ENCODE measurements at regions not wholly inside any gene's neighbourhood (a gene's known extent, or its start where the extent isn't known, plus 50 kb on each side); places are given as distances from the start of the nearest gene placed in this dataset.

DNA sequence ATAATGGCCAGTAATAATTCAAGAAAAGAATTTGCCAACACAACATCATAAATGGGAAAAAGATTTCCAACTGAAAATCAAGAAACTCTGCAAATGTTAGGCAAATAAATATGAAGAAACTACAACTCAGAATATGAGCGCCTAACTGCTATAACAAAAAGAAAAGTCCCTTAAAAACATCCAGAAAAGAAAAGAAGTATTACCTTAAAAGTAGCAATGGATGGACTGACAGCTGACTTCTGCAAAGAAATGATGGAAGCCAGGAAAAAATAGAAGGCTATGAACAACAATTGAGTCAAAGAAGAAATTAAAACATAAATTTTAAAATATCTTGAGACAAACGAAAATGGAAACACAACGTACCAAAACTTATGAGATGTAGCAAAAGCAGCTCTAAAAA lies 482.3 kb upstream of the ZNF507 start:
- Histone ChIP-seq H4K20me1 (ENCODE audit: insufficient read depth, low read depth, low read length) (no peaks in the 10 kb centered on the region), H3K9me2 (replicated peaks; ENCODE audit: insufficient read depth, low read length) (peaks cover 4% of the 10 kb centered on the region; the same call in 1 of the 2 replicates), H3K27me3 (ENCODE audit: low read length) (no peaks in the 10 kb centered on the region), H3K27ac (ENCODE audit: low read length) (no peak overlapping the region), H3K9ac (ENCODE audit: low read length) (no peak overlapping the region), H3K79me2 (ENCODE audit: low read length) (no peaks in the 10 kb centered on the region), H3K4me1 (ENCODE audit: low read length) (no peaks in the 10 kb centered on the region), H3K4me3 (ENCODE audit: low read length) (no peak overlapping the region), H3K36me3 (ENCODE audit: insufficient read depth, low read length) (no peaks in the 10 kb centered on the region), H3K4me2 (ENCODE audit: low read depth, low read length, poor library complexity, severe bottlenecking) (no peak overlapping the region), H2AFZ (ENCODE audit: low read length) (no peak overlapping the region), H3K9me3 (ENCODE audit: low read length) (peaks cover 21% of the 10 kb centered on the region; the same call in 1 of the 2 replicates)
- DNase-seq, result no peak

DNA sequence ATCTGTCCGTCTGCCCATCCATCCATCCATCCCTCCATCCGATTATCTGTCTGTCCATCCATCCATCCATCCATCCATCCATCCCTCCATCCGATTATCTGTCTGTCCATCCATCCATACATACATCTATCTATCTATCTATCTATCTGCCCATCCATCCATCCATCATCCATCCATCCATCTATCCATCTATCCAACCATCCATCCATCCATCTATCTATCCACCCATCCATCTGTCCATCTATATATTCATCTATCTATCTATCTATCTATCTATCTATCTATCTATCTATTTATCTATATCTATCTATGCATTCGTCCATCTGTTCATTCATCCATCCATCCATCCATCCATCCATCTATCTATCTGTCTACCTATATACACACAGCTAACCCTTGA lies 471.1 kb upstream of the ZNF507 start:
- no peak for DNase-seq
- Histone ChIP-seq H3K79me2 (ENCODE audit: low read length) (no peaks in the 10 kb centered on the region), H3K36me3 (ENCODE audit: insufficient read depth, low read length) (no peaks in the 10 kb centered on the region), H3K4me2 (ENCODE audit: low read depth, low read length, poor library complexity, severe bottlenecking) (no peak overlapping the region), H3K4me3 (ENCODE audit: low read length) (no peak overlapping the region), H4K20me1 (ENCODE audit: insufficient read depth, low read depth, low read length) (no peaks in the 10 kb centered on the region), H3K9me3 (ENCODE audit: low read length) (0 out of 2 replicates have a peak, but pooled peaks cover 3% of the 10 kb centered on the region), H2AFZ (ENCODE audit: low read length) (no peak overlapping the region), H3K9ac (ENCODE audit: low read length) (no peak overlapping the region), H3K27ac (ENCODE audit: low read length) (no peak overlapping the region), H3K9me2 (replicated peaks; ENCODE audit: insufficient read depth, low read length) (no peaks in the 10 kb centered on the region), H3K4me1 (ENCODE audit: low read length) (no peaks in the 10 kb centered on the region), H3K27me3 (ENCODE audit: low read length) (no peaks in the 10 kb centered on the region)

DNA sequence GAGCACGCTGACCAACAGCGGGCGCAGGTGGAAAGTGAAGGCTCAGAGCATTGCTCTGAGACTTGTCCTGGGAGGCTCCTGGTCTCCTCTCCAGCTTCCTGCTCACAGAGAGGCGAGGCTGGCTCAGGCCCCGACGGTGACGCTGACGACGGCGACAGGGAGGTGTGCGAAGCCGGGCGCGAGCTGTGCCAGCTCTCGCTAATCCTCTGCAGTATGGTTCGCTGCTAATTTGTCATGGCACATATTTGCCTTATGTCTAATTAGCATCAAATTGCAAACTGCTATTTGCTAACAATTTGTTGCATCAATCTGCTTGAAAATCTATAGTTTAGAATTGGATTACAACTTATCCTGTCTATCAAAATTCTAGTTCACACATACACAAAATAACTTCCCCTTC lies 469.8 kb upstream of the ZNF507 start:
- Histone ChIP-seq H3K27ac (ENCODE audit: low read length) (no peak overlapping the region), H3K9ac (ENCODE audit: low read length) (no peak overlapping the region), H3K4me3 (ENCODE audit: low read length) (no peak overlapping the region), H3K9me2 (replicated peaks; ENCODE audit: insufficient read depth, low read length) (no peaks in the 10 kb centered on the region), H2AFZ (ENCODE audit: low read length) (no peak overlapping the region), H3K4me2 (ENCODE audit: low read depth, low read length, poor library complexity, severe bottlenecking) (no peak overlapping the region), H3K9me3 (ENCODE audit: low read length) (0 out of 2 replicates have a peak, but pooled peaks cover 3% of the 10 kb centered on the region), H3K79me2 (ENCODE audit: low read length) (no peaks in the 10 kb centered on the region), H3K4me1 (ENCODE audit: low read length) (no peaks in the 10 kb centered on the region), H3K27me3 (ENCODE audit: low read length) (no peaks in the 10 kb centered on the region), H3K36me3 (ENCODE audit: insufficient read depth, low read length) (no peaks in the 10 kb centered on the region), H4K20me1 (ENCODE audit: insufficient read depth, low read depth, low read length) (no peaks in the 10 kb centered on the region)
- no peak for DNase-seq

DNA sequence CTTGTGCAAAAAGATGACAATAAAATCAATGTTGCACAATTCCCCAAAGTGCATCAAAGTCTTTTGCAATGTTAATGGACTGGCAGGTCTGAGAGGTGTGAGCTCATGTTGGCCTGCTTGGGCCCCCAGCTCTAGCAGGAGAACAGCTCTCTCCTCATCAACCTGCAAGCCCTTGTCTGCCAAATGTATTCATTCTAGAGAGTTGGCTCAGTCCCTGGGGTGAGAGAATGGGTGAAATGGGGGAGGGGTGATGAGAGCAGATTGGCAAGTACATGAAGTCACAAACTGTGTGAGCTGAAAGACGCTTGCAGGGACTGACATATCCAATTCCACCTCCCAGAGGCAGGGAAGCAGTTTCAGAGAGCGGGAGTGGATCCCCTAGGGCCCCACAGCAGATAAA lies 465.1 kb upstream of the ZNF507 start:
- Histone ChIP-seq H3K9me2 (replicated peaks; ENCODE audit: insufficient read depth, low read length) (no peaks in the 10 kb centered on the region), H3K79me2 (ENCODE audit: low read length) (no peaks in the 10 kb centered on the region), H3K9ac (ENCODE audit: low read length) (no peak overlapping the region), H3K4me1 (ENCODE audit: low read length) (peaks cover 19% of the 10 kb centered on the region), H3K4me3 (ENCODE audit: low read length) (no peak overlapping the region), H3K27ac (ENCODE audit: low read length) (no peak overlapping the region), H3K4me2 (ENCODE audit: low read depth, low read length, poor library complexity, severe bottlenecking) (no peak overlapping the region), H2AFZ (ENCODE audit: low read length) (no peak overlapping the region), H3K9me3 (ENCODE audit: low read length) (no peaks in the 10 kb centered on the region), H4K20me1 (ENCODE audit: insufficient read depth, low read depth, low read length) (no peaks in the 10 kb centered on the region), H3K36me3 (ENCODE audit: insufficient read depth, low read length) (no peaks in the 10 kb centered on the region), H3K27me3 (ENCODE audit: low read length) (no peaks in the 10 kb centered on the region)
- no peak for DNase-seq

DNA sequence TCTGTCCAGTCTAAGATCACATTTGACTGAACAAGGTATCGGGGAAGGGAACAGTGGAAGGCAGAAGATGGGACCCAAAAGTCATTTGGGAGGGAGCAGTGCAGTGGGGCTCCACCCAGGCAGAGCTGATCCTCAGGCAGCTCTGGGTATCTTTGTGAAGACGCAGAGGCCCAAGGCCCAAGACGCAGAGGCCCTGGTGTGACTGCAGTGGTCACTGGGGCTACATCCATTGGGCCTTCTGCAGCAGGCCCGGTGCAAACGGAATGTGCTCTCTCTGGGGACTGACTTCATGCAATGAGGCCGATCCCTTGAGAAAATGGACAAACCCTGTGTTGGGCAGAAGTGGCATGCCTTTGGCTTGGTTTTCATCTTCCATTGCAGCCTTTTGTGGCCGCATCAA lies 463.4 kb upstream of the ZNF507 start:
- Histone ChIP-seq H3K9me2 (replicated peaks; ENCODE audit: insufficient read depth, low read length) (no peaks in the 10 kb centered on the region), H3K36me3 (ENCODE audit: insufficient read depth, low read length) (no peaks in the 10 kb centered on the region), H3K27ac (ENCODE audit: low read length) (no peak overlapping the region), H3K9ac (ENCODE audit: low read length) (no peak overlapping the region), H4K20me1 (ENCODE audit: insufficient read depth, low read depth, low read length) (no peaks in the 10 kb centered on the region), H3K4me3 (ENCODE audit: low read length) (no peak overlapping the region), H3K79me2 (ENCODE audit: low read length) (no peaks in the 10 kb centered on the region), H3K9me3 (ENCODE audit: low read length) (no peaks in the 10 kb centered on the region), H3K4me1 (ENCODE audit: low read length) (peaks cover 19% of the 10 kb centered on the region), H3K27me3 (ENCODE audit: low read length) (no peaks in the 10 kb centered on the region), H3K4me2 (ENCODE audit: low read depth, low read length, poor library complexity, severe bottlenecking) (no peak overlapping the region), H2AFZ (ENCODE audit: low read length) (no peak overlapping the region)
- DNase-seq, result no peak

DNA sequence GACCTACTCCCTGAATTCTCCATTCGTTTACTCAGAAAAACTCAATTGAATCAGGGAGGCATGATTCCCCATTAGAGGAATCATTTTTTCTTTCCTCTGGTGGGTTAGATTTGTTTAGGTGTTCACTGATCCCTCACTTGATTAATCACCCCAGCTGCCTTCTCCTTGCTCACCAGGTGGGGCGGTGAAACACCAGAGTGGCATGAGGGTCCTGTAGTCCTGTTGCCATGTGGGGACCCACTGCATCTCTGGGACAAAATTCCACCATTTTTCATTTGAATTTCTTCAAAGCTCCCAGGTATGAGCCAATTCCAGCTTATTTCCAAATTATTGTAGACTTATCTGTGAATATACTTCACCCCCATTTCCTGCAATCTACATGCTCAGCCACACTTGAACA lies 462.7 kb upstream of the ZNF507 start:
- DNase-seq, result peak; percentile 67
- Histone ChIP-seq H3K4me2 (ENCODE audit: low read depth, low read length, poor library complexity, severe bottlenecking) (peak overlapping the region; percentile 5), H3K79me2 (ENCODE audit: low read length) (no peaks in the 10 kb centered on the region), H3K9me3 (ENCODE audit: low read length) (no peaks in the 10 kb centered on the region), H3K4me1 (ENCODE audit: low read length) (peaks cover 19% of the 10 kb centered on the region), H3K9ac (ENCODE audit: low read length) (no peak overlapping the region), H3K36me3 (ENCODE audit: insufficient read depth, low read length) (no peaks in the 10 kb centered on the region), H2AFZ (ENCODE audit: low read length) (no peak overlapping the region), H3K27me3 (ENCODE audit: low read length) (no peaks in the 10 kb centered on the region), H3K4me3 (ENCODE audit: low read length) (no peak overlapping the region), H4K20me1 (ENCODE audit: insufficient read depth, low read depth, low read length) (no peaks in the 10 kb centered on the region), H3K27ac (ENCODE audit: low read length) (no peak overlapping the region), H3K9me2 (replicated peaks; ENCODE audit: insufficient read depth, low read length) (no peaks in the 10 kb centered on the region)

DNA sequence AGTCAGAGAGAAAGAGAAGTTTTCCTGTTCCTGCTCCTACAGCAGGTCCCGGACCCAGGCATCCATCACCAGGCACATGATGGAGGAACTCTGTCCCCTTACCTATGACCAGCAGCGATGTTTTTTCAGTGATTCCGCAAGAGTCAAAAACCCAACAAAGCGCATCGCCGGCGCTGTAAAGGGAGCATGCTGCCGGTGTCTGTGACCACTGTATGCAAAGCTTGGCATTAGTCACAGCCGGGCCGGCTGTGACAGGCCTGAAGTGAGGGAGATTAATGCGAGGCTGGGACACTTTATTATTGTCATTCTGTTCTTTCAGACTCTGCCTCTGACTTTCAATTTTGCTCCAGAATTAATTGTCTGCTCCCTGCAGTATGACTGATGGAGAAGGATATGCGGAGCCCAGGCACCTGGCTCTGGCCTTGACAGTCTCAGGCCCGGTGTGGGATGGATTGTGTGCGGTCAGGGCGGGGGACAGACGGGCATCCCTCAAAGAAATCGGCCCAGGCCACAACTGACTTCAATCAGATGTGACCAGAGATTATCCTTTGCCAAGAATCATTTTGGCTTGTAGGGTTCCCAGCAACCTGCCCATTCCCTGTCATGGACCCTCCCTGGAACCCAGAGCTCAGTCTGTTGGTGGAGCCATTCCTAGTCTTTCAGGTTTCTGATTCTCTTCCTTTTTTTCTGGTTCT lies 462.0 kb upstream of the ZNF507 start:
- no peak overlapping the region for H3K4me3 ChIP-seq (ENCODE audit: low read length)
- peak overlapping the region; percentile 5 for H3K4me2 ChIP-seq (ENCODE audit: low read depth, low read length, poor library complexity, severe bottlenecking)
- no peak overlapping the region for H2AFZ ChIP-seq (ENCODE audit: low read length)
- H3K27ac ChIP-seq (ENCODE audit: low read length), result no peak overlapping the region
- H3K9me2 ChIP-seq (replicated peaks; ENCODE audit: insufficient read depth, low read length), result no peaks in the 10 kb centered on the region
- H3K4me1 ChIP-seq (ENCODE audit: low read length), result peaks cover 19% of the 10 kb centered on the region
- no peaks in the 10 kb centered on the region for H3K79me2 ChIP-seq (ENCODE audit: low read length)
- no peaks in the 10 kb centered on the region for H3K9me3 ChIP-seq (ENCODE audit: low read length)
- H3K27me3 ChIP-seq (ENCODE audit: low read length), result no peaks in the 10 kb centered on the region
- H4K20me1 ChIP-seq (ENCODE audit: insufficient read depth, low read depth, low read length), result no peaks in the 10 kb centered on the region
- H3K36me3 ChIP-seq (ENCODE audit: insufficient read depth, low read length), result no peaks in the 10 kb centered on the region
- no peak overlapping the region for H3K9ac ChIP-seq (ENCODE audit: low read length)
- peak; percentile 75 for DNase-seq

DNA sequence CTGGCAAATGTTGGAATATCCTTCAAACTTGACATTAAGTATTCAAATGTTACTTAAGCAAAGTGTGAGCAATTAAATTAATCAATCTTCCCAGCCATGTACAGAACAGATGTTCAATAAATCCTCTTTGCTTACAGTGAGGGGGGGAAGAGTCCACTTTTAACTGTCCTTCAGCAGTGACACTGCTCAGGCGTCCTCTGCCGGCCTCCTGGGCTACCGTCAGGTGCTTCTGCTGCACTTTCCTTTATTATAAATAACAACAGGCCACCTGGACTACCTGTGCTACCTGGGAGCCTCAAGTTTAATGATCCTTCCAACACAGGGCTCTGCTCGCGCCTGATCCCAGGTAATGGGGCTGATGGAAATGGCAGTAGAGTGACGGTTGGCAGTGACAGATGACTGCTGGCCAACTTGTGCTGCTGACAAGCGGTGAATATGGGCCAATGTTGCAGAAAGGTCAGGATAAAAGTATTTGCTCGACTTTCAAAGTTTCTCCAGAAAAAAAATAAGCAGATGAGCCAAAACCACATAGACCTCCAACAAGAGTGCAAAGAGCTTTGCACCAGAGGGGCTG lies 460.0 kb upstream of the ZNF507 start:
- Histone ChIP-seq H3K9me2 (replicated peaks; ENCODE audit: insufficient read depth, low read length) (no peaks in the 10 kb centered on the region), H3K9ac (ENCODE audit: low read length) (no peak overlapping the region), H3K9me3 (ENCODE audit: low read length) (no peaks in the 10 kb centered on the region), H2AFZ (ENCODE audit: low read length) (no peak overlapping the region), H3K4me1 (ENCODE audit: low read length) (peaks cover 19% of the 10 kb centered on the region), H3K27ac (ENCODE audit: low read length) (no peak overlapping the region), H3K4me3 (ENCODE audit: low read length) (no peak overlapping the region), H3K27me3 (ENCODE audit: low read length) (no peaks in the 10 kb centered on the region), H4K20me1 (ENCODE audit: insufficient read depth, low read depth, low read length) (no peaks in the 10 kb centered on the region), H3K79me2 (ENCODE audit: low read length) (no peaks in the 10 kb centered on the region), H3K36me3 (ENCODE audit: insufficient read depth, low read length) (no peaks in the 10 kb centered on the region), H3K4me2 (ENCODE audit: low read depth, low read length, poor library complexity, severe bottlenecking) (no peak overlapping the region)
- DNase-seq, result no peak
